ENCODE measurements at regions not wholly inside any gene's neighbourhood (a gene's known extent, or its start where the extent isn't known, plus 50 kb on each side); places are given as distances from the start of the nearest gene placed in this dataset.

DNA sequence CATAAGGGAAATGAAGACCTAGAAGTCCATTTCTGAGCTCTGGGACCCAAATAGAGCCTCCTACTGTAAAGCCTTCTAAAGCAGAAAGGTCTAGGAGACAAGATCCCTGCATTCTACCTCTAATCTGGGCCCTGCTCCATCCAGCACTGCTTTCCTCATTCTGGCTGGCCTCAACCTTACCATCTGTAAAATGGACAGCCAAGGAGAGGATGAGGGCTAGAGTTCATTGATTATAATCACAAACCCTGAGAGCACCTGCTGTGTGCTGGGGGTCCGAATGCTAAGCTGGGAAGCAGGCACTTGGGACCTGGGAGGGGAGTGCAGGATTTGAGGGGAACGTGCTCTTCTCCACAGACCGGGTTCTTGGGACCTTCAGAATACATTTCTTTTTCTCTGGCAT, 454.0 kb upstream of the ZMIZ1 start:
- Histone ChIP-seq H3K36me3 (ENCODE audit: insufficient read depth, low read length) (no peaks in the 10 kb centered on the region), H3K27ac (ENCODE audit: low read depth, low read length) (no peak overlapping the region), H3K4me1 (ENCODE audit: insufficient read depth, low read length) (peaks cover 5% of the 10 kb centered on the region), H3K27me3 (ENCODE audit: control insufficient read depth in 1 of 2, insufficient read depth in 2 of 2, low read length in 2 of 2) (no peaks in the 10 kb centered on the region), H3K9me3 (ENCODE audit: low read length) (no peaks in the 10 kb centered on the region), H3K4me3 (ENCODE audit: low read depth in 1 of 2, low read length in 2 of 2) (no peak overlapping the region), H3K9ac (ENCODE audit: low read length) (no peak overlapping the region)

DNA sequence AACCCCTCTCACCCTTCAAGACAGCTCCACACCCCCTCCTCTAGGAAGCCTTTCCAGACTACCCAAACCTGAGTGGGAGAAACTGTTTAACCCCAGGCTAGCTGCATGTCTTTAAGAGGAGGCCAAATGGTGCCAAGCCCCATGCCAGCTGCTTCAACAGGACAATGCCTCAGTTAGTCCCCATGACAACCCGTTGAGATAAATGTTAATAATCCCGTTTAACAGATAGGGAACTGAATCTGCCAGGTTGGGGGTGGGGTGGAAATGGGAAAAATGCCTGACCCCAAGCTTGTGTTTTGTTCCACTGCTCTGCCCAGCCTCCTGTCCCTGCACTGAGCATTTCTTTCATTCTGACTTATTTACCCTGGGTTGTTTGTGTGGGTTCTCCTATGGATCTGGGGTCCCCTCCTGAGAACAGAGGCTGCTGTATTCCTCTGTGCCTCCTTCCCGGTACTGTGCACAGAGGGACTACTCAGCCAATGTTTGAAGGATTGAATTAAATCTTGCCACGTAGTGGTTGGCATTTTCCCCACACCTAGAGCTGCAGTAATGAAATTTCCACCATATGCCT, 452.6 kb upstream of the ZMIZ1 start:
- Histone ChIP-seq H3K27ac (ENCODE audit: low read depth, low read length) (no peak overlapping the region), H3K9ac (ENCODE audit: low read length) (no peak overlapping the region), H3K27me3 (ENCODE audit: control insufficient read depth in 1 of 2, insufficient read depth in 2 of 2, low read length in 2 of 2) (no peaks in the 10 kb centered on the region), H3K4me3 (ENCODE audit: low read depth in 1 of 2, low read length in 2 of 2) (no peak overlapping the region), H3K4me1 (ENCODE audit: insufficient read depth, low read length) (peaks cover 5% of the 10 kb centered on the region), H3K36me3 (ENCODE audit: insufficient read depth, low read length) (no peaks in the 10 kb centered on the region), H3K9me3 (ENCODE audit: low read length) (no peaks in the 10 kb centered on the region)

DNA sequence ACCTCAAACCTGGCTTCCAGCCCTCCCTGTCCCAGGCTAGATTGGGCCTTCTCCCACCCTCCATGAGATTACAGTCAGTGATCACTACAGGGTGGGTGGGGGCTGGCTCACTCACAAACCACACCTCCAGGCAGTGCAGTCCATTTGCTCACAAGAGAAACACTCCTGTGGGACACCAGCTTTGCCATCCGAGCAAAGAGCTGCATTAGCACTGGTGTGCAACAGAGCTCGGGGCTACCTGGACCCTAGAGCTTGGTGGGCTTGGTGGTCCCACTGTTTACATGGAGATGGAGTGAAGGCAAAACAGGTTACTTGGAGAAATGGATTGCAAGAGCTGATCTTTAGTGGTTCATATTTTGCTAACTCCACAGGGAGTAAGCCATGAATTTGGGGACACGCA, 451.7 kb upstream of the ZMIZ1 start:
- H3K27ac ChIP-seq (ENCODE audit: low read depth, low read length): no peak overlapping the region
- H3K4me1 ChIP-seq (ENCODE audit: insufficient read depth, low read length): peaks cover 5% of the 10 kb centered on the region
- H3K36me3 ChIP-seq (ENCODE audit: insufficient read depth, low read length): no peaks in the 10 kb centered on the region
- H3K9me3 ChIP-seq (ENCODE audit: low read length): no peaks in the 10 kb centered on the region
- H3K9ac ChIP-seq (ENCODE audit: low read length): no peak overlapping the region
- no peaks in the 10 kb centered on the region for H3K27me3 ChIP-seq (ENCODE audit: control insufficient read depth in 1 of 2, insufficient read depth in 2 of 2, low read length in 2 of 2)
- no peak overlapping the region for H3K4me3 ChIP-seq (ENCODE audit: low read depth in 1 of 2, low read length in 2 of 2)

DNA sequence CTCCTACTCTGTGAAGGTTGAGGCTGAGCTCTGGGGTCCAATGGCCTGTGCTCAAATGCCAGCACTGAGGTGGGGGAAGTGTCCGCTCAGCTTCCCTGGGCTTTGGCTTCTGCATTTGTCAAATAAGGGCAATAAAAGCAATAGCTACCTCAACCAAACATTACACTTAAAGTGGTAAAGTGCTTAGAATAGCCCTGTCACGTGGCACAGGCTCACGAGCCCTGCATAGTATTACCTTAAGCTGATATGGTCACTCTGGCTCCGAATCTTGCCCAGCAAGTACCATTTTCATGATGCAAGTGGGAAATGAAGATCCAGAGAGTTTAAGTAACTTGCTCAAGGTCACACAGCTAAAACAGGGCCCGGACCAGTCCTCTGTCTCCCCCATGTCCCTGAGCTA, 451.1 kb upstream of the ZMIZ1 start:
- no peaks in the 10 kb centered on the region for H3K9me3 ChIP-seq (ENCODE audit: low read length)
- no peaks in the 10 kb centered on the region for H3K36me3 ChIP-seq (ENCODE audit: insufficient read depth, low read length)
- H3K4me3 ChIP-seq (ENCODE audit: low read depth in 1 of 2, low read length in 2 of 2): no peak overlapping the region
- H3K27ac ChIP-seq (ENCODE audit: low read depth, low read length): no peak overlapping the region
- peaks cover 5% of the 10 kb centered on the region for H3K4me1 ChIP-seq (ENCODE audit: insufficient read depth, low read length)
- H3K9ac ChIP-seq (ENCODE audit: low read length): no peak overlapping the region
- no peaks in the 10 kb centered on the region for H3K27me3 ChIP-seq (ENCODE audit: control insufficient read depth in 1 of 2, insufficient read depth in 2 of 2, low read length in 2 of 2)

DNA sequence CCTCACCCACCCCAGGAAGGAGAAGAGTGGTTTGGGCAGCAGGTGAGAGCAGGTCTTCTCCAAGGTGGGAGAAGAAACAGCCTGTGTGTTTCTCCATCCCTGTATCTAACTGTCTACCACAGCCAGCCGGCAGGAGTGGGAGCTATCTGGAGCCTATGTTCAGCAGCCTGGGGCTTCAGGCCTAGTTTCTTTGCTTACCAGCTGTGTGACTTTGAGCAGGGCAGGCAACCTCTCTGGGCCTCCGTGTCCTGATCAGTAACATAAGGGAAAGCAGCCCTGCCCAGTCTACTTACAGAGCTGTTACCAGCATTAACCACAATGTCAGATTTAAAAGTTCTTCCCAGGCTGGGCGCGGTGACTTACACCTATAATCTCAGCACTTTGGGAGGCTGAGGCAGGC, 450.7 kb upstream of the ZMIZ1 start:
- H3K9ac ChIP-seq (ENCODE audit: low read length): no peak overlapping the region
- no peak overlapping the region for H3K4me3 ChIP-seq (ENCODE audit: low read depth in 1 of 2, low read length in 2 of 2)
- no peak overlapping the region for H3K27ac ChIP-seq (ENCODE audit: low read depth, low read length)
- no peaks in the 10 kb centered on the region for H3K27me3 ChIP-seq (ENCODE audit: control insufficient read depth in 1 of 2, insufficient read depth in 2 of 2, low read length in 2 of 2)
- no peaks in the 10 kb centered on the region for H3K36me3 ChIP-seq (ENCODE audit: insufficient read depth, low read length)
- no peaks in the 10 kb centered on the region for H3K9me3 ChIP-seq (ENCODE audit: low read length)
- H3K4me1 ChIP-seq (ENCODE audit: insufficient read depth, low read length): peaks cover 5% of the 10 kb centered on the region

- Histone ChIP-seq H3K27ac (ENCODE audit: low read depth, low read length) (no peak overlapping the region), H3K27me3 (ENCODE audit: control insufficient read depth in 1 of 2, insufficient read depth in 2 of 2, low read length in 2 of 2) (no peaks in the 10 kb centered on the region), H3K4me3 (ENCODE audit: low read depth in 1 of 2, low read length in 2 of 2) (no peak overlapping the region), H3K4me1 (ENCODE audit: insufficient read depth, low read length) (peaks cover 16% of the 10 kb centered on the region), H3K9me3 (ENCODE audit: low read length) (no peaks in the 10 kb centered on the region), H3K36me3 (ENCODE audit: insufficient read depth, low read length) (no peaks in the 10 kb centered on the region), H3K9ac (ENCODE audit: low read length) (no peak overlapping the region)
Observed at GRCh38 chr10:78619115-78619851, 449.5 kb upstream of the ZMIZ1 start.

DNA sequence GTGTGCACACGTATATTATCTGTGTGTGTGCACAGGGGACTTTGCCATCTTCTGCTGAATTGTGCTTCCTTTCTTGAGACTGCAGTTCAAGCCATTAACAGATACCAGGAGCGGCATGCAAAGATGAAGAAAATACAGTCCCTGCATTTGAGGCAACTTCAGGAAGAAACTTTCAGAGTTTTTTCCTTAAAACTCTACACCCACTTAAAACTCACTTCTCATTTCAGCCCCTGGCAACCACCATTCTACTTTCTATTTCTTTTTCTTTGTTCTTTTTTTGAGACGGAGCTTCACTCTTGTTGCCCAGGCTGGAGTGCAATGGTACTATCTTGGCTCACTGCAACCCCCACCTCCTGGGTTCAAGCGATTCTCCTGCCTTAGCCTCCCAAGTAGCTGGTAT, 448.9 kb upstream of the ZMIZ1 start:
- peaks cover 20% of the 10 kb centered on the region for H3K4me1 ChIP-seq (ENCODE audit: insufficient read depth, low read length)
- no peak overlapping the region for H3K4me3 ChIP-seq (ENCODE audit: low read depth in 1 of 2, low read length in 2 of 2)
- no peak overlapping the region for H3K27ac ChIP-seq (ENCODE audit: low read depth, low read length)

GRCh38 chr10:78620985-78621799, 447.6 kb upstream of the ZMIZ1 start:
- Histone ChIP-seq H3K4me3 (ENCODE audit: low read depth in 1 of 2, low read length in 2 of 2) (no peak overlapping the region), H3K9ac (ENCODE audit: low read length) (no peak overlapping the region), H3K4me1 (ENCODE audit: insufficient read depth, low read length) (peaks cover 20% of the 10 kb centered on the region), H3K27me3 (ENCODE audit: control insufficient read depth in 1 of 2, insufficient read depth in 2 of 2, low read length in 2 of 2) (no peaks in the 10 kb centered on the region), H3K36me3 (ENCODE audit: insufficient read depth, low read length) (no peaks in the 10 kb centered on the region), H3K27ac (ENCODE audit: low read depth, low read length) (no peak overlapping the region), H3K9me3 (ENCODE audit: low read length) (no peaks in the 10 kb centered on the region)

More for the DNA sequence above, 448.9 kb upstream of the ZMIZ1 start:
- Histone ChIP-seq H3K36me3 (ENCODE audit: insufficient read depth, low read length) (no peaks in the 10 kb centered on the region), H3K9me3 (ENCODE audit: low read length) (no peaks in the 10 kb centered on the region), H3K27me3 (ENCODE audit: control insufficient read depth in 1 of 2, insufficient read depth in 2 of 2, low read length in 2 of 2) (no peaks in the 10 kb centered on the region), H3K9ac (ENCODE audit: low read length) (no peak overlapping the region)

DNA sequence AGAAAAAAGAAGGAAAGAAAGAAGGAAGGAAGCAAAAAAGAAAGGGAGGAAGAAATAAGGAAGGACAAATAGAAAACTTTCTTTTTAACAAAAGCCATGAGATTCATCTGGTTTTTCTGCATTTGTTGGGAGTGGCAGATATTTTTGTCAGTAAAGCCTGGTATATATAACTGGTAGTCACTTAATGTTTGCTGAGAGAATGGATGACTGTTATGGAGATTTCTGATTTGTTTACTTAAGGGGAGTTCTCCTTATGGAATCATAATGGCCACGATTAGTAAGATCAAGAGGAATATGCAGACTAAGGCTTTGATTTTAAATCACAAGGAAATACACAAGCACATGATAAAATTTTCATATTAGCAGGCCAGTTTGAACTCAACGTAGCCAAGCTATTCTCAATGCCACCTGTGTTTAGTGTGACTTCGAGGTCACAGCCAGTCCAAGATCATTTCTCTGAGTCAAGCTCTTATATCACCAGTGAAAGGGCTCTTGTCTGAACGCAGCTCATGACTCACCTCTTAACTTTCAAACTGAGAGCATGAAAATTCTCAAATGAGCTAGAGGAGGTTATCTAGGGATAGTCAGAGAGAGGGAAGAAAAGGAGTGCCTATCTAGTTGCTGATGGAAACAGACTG, 445.1 kb upstream of the ZMIZ1 start:
- Histone ChIP-seq H3K9me3 (ENCODE audit: low read length) (no peaks in the 10 kb centered on the region), H3K4me1 (ENCODE audit: insufficient read depth, low read length) (peaks cover 20% of the 10 kb centered on the region), H3K9ac (ENCODE audit: low read length) (no peak overlapping the region), H3K36me3 (ENCODE audit: insufficient read depth, low read length) (no peaks in the 10 kb centered on the region), H3K27me3 (ENCODE audit: control insufficient read depth in 1 of 2, insufficient read depth in 2 of 2, low read length in 2 of 2) (no peaks in the 10 kb centered on the region), H3K4me3 (ENCODE audit: low read depth in 1 of 2, low read length in 2 of 2) (no peak overlapping the region), H3K27ac (ENCODE audit: low read depth, low read length) (no peak overlapping the region)

GRCh38 chr10:78624791-78625190, 444.0 kb upstream of the ZMIZ1 start:
- no peaks in the 10 kb centered on the region for H3K36me3 ChIP-seq (ENCODE audit: insufficient read depth, low read length)
- peaks cover 15% of the 10 kb centered on the region for H3K4me1 ChIP-seq (ENCODE audit: insufficient read depth, low read length)
- no peak overlapping the region for H3K9ac ChIP-seq (ENCODE audit: low read length)
- no peak overlapping the region for H3K4me3 ChIP-seq (ENCODE audit: low read depth in 1 of 2, low read length in 2 of 2)
- no peaks in the 10 kb centered on the region for H3K9me3 ChIP-seq (ENCODE audit: low read length)
- H3K27ac ChIP-seq (ENCODE audit: low read depth, low read length): no peak overlapping the region
- H3K27me3 ChIP-seq (ENCODE audit: control insufficient read depth in 1 of 2, insufficient read depth in 2 of 2, low read length in 2 of 2): no peaks in the 10 kb centered on the region

DNA sequence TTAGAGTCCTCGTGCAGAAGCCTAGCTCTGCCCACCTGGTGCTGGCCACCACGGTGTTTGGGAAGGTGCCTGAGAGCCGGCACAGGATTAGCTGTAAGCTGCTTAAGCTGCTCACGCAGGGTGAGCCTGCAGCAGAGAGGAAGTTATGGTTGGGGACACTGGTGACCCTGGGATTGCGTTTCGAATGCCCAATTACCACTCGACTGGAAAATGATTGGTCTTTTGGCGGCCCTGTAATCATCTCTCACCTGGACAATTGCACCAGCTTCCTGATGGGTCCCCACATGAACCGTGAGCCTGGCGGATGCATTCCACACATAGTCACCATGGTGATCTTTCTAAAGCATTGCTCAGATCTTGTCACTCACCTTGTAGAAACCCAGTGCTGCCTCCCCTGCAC, 442.3 kb upstream of the ZMIZ1 start:
- Histone ChIP-seq H3K4me3 (ENCODE audit: low read depth in 1 of 2, low read length in 2 of 2) (no peak overlapping the region), H3K9me3 (ENCODE audit: low read length) (no peaks in the 10 kb centered on the region), H3K27ac (ENCODE audit: low read depth, low read length) (no peak overlapping the region), H3K4me1 (ENCODE audit: insufficient read depth, low read length) (peaks cover 15% of the 10 kb centered on the region), H3K9ac (ENCODE audit: low read length) (no peak overlapping the region), H3K27me3 (ENCODE audit: control insufficient read depth in 1 of 2, insufficient read depth in 2 of 2, low read length in 2 of 2) (no peaks in the 10 kb centered on the region), H3K36me3 (ENCODE audit: insufficient read depth, low read length) (no peaks in the 10 kb centered on the region)
